ENCODE measurements at regions not wholly inside any gene's neighbourhood (a gene's known extent, or its start where the extent isn't known, plus 50 kb on each side); places are given as distances from the start of the nearest gene placed in this dataset.
"Not testable (repeated sequence)": the region's sequence is repeated elsewhere in the genome, so short reads cannot be mapped to it uniquely, and the experiment has no call there.

- DNase-seq: no peak
These were observed 477.4 kb upstream of the HTR1E start for GRCh38 chr6:86459978-86460377.

- no peak for DNase-seq
These were observed 480.5 kb upstream of the HTR1E start for GRCh38 chr6:86456821-86457220.

- DNase-seq: no peak
These were observed 484.1 kb upstream of the HTR1E start for GRCh38 chr6:86453232-86453631.

- no peak for DNase-seq
These were observed 488.9 kb upstream of the HTR1E start for GRCh38 chr6:86448398-86448797.

GRCh38 chr6:86440608-86441007, 496.7 kb upstream of the HTR1E start:
- no peak for DNase-seq

GRCh38 chr6:86423571-86423970, 513.8 kb upstream of the HTR1E start:
- DNase-seq: no peak

GRCh38 chr6:86412057-86412456, 525.3 kb upstream of the HTR1E start:
- DNase-seq: no peak

- no peak for DNase-seq
These were observed 530.2 kb upstream of the HTR1E start for GRCh38 chr6:86407128-86407527.

GRCh38 chr6:86392850-86393249, 544.5 kb upstream of the HTR1E start:
- DNase-seq: not testable (repeated sequence)

- no peak for DNase-seq
These were observed 556.7 kb upstream of the HTR1E start for GRCh38 chr6:86380571-86381125.

GRCh38 chr6:86357877-86358276, 579.5 kb upstream of the HTR1E start:
- no peak for DNase-seq

- DNase-seq: no peak
These were observed 582.1 kb upstream of the HTR1E start for GRCh38 chr6:86355271-86355670.

GRCh38 chr6:86331919-86332318, 605.4 kb upstream of the HTR1E start:
- peak; percentile 45 for DNase-seq

- peak; percentile 60 for DNase-seq
These were observed 606.0 kb upstream of the HTR1E start for GRCh38 chr6:86331265-86331840.

- DNase-seq: no peak
These were observed 631.1 kb upstream of the HTR1E start for GRCh38 chr6:86306210-86306609.

- DNase-seq: no peak
These were observed 643.2 kb upstream of the SYNCRIP start for GRCh38 chr6:86285876-86286275.

GRCh38 chr6:86284809-86285480, 642.3 kb upstream of the SYNCRIP start:
- DNase-seq: not testable (repeated sequence)

GRCh38 chr6:86283596-86283995, 640.9 kb upstream of the SYNCRIP start:
- DNase-seq: not testable (repeated sequence)

- DNase-seq: no peak
These were observed 633.4 kb upstream of the SYNCRIP start for GRCh38 chr6:86276056-86276455.

GRCh38 chr6:86273936-86274335, 631.2 kb upstream of the SYNCRIP start:
- no peak for DNase-seq

GRCh38 chr6:86256615-86257187, 614.0 kb upstream of the SYNCRIP start:
- DNase-seq: no peak

- DNase-seq: no peak
These were observed 613.3 kb upstream of the SYNCRIP start for GRCh38 chr6:86255973-86256372.

GRCh38 chr6:86251106-86251505, 608.4 kb upstream of the SYNCRIP start:
- DNase-seq: no peak

GRCh38 chr6:86217906-86218305, 575.2 kb upstream of the SYNCRIP start:
- no peak for DNase-seq
